ENCODE measurements at regions not wholly inside any gene's neighbourhood (a gene's known extent, or its start where the extent isn't known, plus 50 kb on each side); places are given as distances from the start of the nearest gene placed in this dataset.

- no peaks in the 10 kb centered on the region for H3K79me2 ChIP-seq (ENCODE audit: insufficient read depth, low read depth)
- no peak for TF ChIP-seq CTCF (conservative IDR thresholded peaks at IDR 0.05; ENCODE audit: low read depth, low read length)
- no peak overlapping the region for H3K4me2 ChIP-seq
- H4K20me1 ChIP-seq (ENCODE audit: insufficient read depth) = no peaks in the 10 kb centered on the region
- peaks cover 16% of the 10 kb centered on the region for H3K4me1 ChIP-seq (ENCODE audit: low read depth, poor library complexity, severe bottlenecking)
- H3K4me3 ChIP-seq (IDR thresholded peaks at IDR 0.05; ENCODE audit: insufficient read depth, low read depth, low read length) = no peak overlapping the region
- no peak overlapping the region for H3K9ac ChIP-seq
- H2AFZ ChIP-seq (ENCODE audit: low read depth) = no peak overlapping the region
- H3K27ac ChIP-seq = no peak overlapping the region
- no peaks in the 10 kb centered on the region for H3K36me3 ChIP-seq (ENCODE audit: insufficient read depth)
- H3K27me3 ChIP-seq (ENCODE audit: insufficient read depth, low read depth) = no peaks in the 10 kb centered on the region
Observed at GRCh38 chr7:46197785-46198540, 276.9 kb upstream of the IGFBP3 start.

- H3K9ac ChIP-seq = no peak overlapping the region
- H3K4me1 ChIP-seq (ENCODE audit: low read depth, poor library complexity, severe bottlenecking) = peaks cover 16% of the 10 kb centered on the region
- no peaks in the 10 kb centered on the region for H3K79me2 ChIP-seq (ENCODE audit: insufficient read depth, low read depth)
- TF ChIP-seq CTCF (conservative IDR thresholded peaks at IDR 0.05; ENCODE audit: low read depth, low read length) = no peak
- H3K27ac ChIP-seq = no peak overlapping the region
- H3K36me3 ChIP-seq (ENCODE audit: insufficient read depth) = no peaks in the 10 kb centered on the region
- no peak overlapping the region for H2AFZ ChIP-seq (ENCODE audit: low read depth)
- no peaks in the 10 kb centered on the region for H3K27me3 ChIP-seq (ENCODE audit: insufficient read depth, low read depth)
- H4K20me1 ChIP-seq (ENCODE audit: insufficient read depth) = no peaks in the 10 kb centered on the region
- H3K4me2 ChIP-seq = no peak overlapping the region
- H3K4me3 ChIP-seq (IDR thresholded peaks at IDR 0.05; ENCODE audit: insufficient read depth, low read depth, low read length) = no peak overlapping the region
Observed at GRCh38 chr7:46195934-46196333, 274.9 kb upstream of the IGFBP3 start.

- Histone ChIP-seq H3K27ac (no peak overlapping the region), H3K9ac (no peak overlapping the region), H4K20me1 (ENCODE audit: insufficient read depth) (no peaks in the 10 kb centered on the region), H3K4me2 (no peak overlapping the region), H3K27me3 (ENCODE audit: insufficient read depth, low read depth) (no peaks in the 10 kb centered on the region), H3K79me2 (ENCODE audit: insufficient read depth, low read depth) (no peaks in the 10 kb centered on the region), H3K4me1 (ENCODE audit: low read depth, poor library complexity, severe bottlenecking) (no peaks in the 10 kb centered on the region), H2AFZ (ENCODE audit: low read depth) (no peak overlapping the region), H3K4me3 (IDR thresholded peaks at IDR 0.05; ENCODE audit: insufficient read depth, low read depth, low read length) (no peak overlapping the region), H3K36me3 (ENCODE audit: insufficient read depth) (no peaks in the 10 kb centered on the region)
- TF ChIP-seq CTCF (conservative IDR thresholded peaks at IDR 0.05; ENCODE audit: low read depth, low read length) = no peak
Observed at GRCh38 chr7:46192271-46192670, 271.2 kb upstream of the IGFBP3 start.

- Histone ChIP-seq H3K79me2 (ENCODE audit: insufficient read depth, low read depth) (no peaks in the 10 kb centered on the region), H3K4me3 (IDR thresholded peaks at IDR 0.05; ENCODE audit: insufficient read depth, low read depth, low read length) (no peak overlapping the region), H4K20me1 (ENCODE audit: insufficient read depth) (no peaks in the 10 kb centered on the region), H3K27ac (no peak overlapping the region), H3K4me1 (ENCODE audit: low read depth, poor library complexity, severe bottlenecking) (no peaks in the 10 kb centered on the region), H3K4me2 (no peak overlapping the region), H3K36me3 (ENCODE audit: insufficient read depth) (no peaks in the 10 kb centered on the region), H3K27me3 (ENCODE audit: insufficient read depth, low read depth) (no peaks in the 10 kb centered on the region), H2AFZ (ENCODE audit: low read depth) (no peak overlapping the region), H3K9ac (no peak overlapping the region)
- no peak for TF ChIP-seq CTCF (conservative IDR thresholded peaks at IDR 0.05; ENCODE audit: low read depth, low read length)
Observed at GRCh38 chr7:46191776-46192175, 270.7 kb upstream of the IGFBP3 start.
